RWPE1 (cell line): ENCODE measurements at regions not wholly inside any gene's neighbourhood (a gene's known extent, or its start where the extent isn't known, plus 50 kb on each side); places are given as distances from the start of the nearest gene placed in this dataset.

Experiments used
- CTCF ChIA-PET: fragments of 350-600 bp; sonication (Branson Sonifier 250); formaldehyde crosslinking; extraction: SDS; loops from one replicate; lab custom pipeline; 2021; lab: Yijun Ruan, JAX
- POLR2A ChIA-PET: fragments of 400-600 bp; formaldehyde crosslinking; extraction: SDS; loops from one replicate; lab custom pipeline; 2020; ENCODE audit warnings: antibody characterized with exemption; ENCODE audit not compliant: low non-redundant PET; lab: Yijun Ruan, JAX
- DNase-seq: peaks from one replicate; pipeline ENCODE4 v3.0.0; 2012; ENCODE audit warnings: low spot score
- H3K27ac ChIP-seq: fragments of 450-650 bp; 2 replicates; pipeline ENCODE4 v1.5.1; 2017
- TF ChIP-seq, protein P1 (sequence below): fragments of 450-650 bp; conservative IDR thresholded peaks from 2 replicates; pipeline ENCODE4 v1.5.1; 2017; ENCODE audit warnings: low read depth, mild to moderate bottlenecking

DNA sequence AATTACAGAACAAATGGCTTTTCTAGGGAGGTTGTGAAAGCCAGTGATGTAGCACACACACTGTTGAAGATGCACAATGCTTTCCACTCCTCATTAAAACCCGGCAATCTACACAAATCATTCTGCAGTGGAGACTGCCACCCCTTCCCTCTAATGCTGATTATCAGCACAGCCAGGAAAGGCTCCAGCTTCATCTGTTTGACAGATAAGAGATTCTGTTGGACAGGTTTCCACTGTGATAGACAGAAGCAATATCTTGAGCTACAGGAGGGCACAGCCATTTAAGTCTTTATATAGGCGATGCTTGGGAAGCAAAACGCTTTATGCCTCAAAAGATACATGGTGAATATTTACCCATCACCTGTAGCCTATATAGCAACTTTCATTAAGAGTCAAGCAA, 555.6 kb downstream of the GLRX3 start:
- ChIA-PET CTCF (no interaction called here), POLR2A (no interaction called here)
- no peak overlapping the region for H3K27ac ChIP-seq
- TF ChIP-seq, protein P1, sequence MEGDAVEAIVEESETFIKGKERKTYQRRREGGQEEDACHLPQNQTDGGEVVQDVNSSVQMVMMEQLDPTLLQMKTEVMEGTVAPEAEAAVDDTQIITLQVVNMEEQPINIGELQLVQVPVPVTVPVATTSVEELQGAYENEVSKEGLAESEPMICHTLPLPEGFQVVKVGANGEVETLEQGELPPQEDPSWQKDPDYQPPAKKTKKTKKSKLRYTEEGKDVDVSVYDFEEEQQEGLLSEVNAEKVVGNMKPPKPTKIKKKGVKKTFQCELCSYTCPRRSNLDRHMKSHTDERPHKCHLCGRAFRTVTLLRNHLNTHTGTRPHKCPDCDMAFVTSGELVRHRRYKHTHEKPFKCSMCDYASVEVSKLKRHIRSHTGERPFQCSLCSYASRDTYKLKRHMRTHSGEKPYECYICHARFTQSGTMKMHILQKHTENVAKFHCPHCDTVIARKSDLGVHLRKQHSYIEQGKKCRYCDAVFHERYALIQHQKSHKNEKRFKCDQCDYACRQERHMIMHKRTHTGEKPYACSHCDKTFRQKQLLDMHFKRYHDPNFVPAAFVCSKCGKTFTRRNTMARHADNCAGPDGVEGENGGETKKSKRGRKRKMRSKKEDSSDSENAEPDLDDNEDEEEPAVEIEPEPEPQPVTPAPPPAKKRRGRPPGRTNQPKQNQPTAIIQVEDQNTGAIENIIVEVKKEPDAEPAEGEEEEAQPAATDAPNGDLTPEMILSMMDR: no peak
- DNase-seq: no peak

DNA sequence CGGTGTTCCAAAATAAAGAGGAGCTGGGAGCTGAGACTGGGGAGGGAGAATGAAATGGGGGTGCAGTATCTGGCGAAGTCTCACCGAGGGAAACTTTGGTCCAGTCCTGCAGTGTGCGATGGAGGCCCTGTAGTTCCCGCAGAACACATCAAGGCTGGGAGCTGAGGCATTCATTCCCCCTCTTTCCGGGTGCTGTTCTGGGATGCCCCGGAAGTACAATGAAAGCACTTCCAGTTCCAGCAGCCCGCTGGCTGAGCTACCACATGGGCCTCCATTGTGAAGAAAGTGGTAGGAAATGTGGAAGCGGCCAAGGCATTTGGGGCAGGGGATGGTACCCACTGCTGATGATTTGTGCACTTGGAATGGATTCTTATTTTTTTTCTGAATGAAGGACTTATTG, 560.7 kb downstream of the GLRX3 start:
- H3K27ac ChIP-seq: no peak overlapping the region
- TF ChIP-seq, protein P1: no peak
- POLR2A ChIA-PET: no interaction called here
- DNase-seq: no peak
- CTCF ChIA-PET: interaction anchor here (0.6 kb wide), 1 partner anchor 535 kb away, joined by 3 read pairs; no protein-coding TSS in a partner anchor

GRCh38 chr10:130707389-130707979, 571.3 kb downstream of the GLRX3 start:
- H3K27ac ChIP-seq: no peak overlapping the region
- ChIA-PET POLR2A (no interaction called here), CTCF (interaction anchor here (0.6 to 0.8 kb wide), 2 partner anchors 42 to 134 kb away, joined by 3 to 5 read pairs; no protein-coding TSS in a partner anchor)
- no peak for DNase-seq
- TF ChIP-seq, protein P1: no peak

GRCh38 chr10:130708465-130709070, 572.4 kb downstream of the GLRX3 start:
- TF ChIP-seq, protein P1: no peak
- ChIA-PET CTCF (no interaction called here), POLR2A (no interaction called here)
- H3K27ac ChIP-seq: no peak overlapping the region
- no peak for DNase-seq

- TF ChIP-seq, protein P1: no peak
- ChIA-PET POLR2A (no interaction called here), CTCF (no interaction called here)
- no peak for DNase-seq
- H3K27ac ChIP-seq: no peak overlapping the region
These were observed 573.2 kb downstream of the GLRX3 start for GRCh38 chr10:130709415-130709814.

DNA sequence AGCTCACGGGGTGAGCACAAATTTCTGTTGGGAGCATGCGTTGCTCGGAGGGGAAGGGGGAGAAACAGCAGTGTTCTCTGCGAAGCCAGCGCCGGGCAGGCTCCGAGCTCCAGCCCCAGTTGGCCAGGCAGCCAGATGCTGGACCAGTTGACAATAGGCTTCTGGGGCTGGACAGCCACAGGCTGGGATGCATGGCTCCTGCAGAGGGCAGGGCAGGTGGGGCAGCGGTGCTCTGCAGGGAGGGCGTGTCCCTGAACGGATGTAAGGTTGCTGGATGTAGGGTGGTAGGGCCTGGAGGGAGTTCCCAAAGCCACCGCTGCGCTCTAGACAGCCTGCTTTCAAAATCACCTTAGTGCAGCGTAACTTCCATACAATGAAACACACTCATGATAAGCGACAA, 574.9 kb downstream of the GLRX3 start:
- TF ChIP-seq, protein P1: no peak
- DNase-seq: no peak
- ChIA-PET CTCF (no interaction called here), POLR2A (no interaction called here)
- no peak overlapping the region for H3K27ac ChIP-seq
